ENCODE measurements at regions not wholly inside any gene's neighbourhood (a gene's known extent, or its start where the extent isn't known, plus 50 kb on each side); places are given as distances from the start of the nearest gene placed in this dataset.

DNA sequence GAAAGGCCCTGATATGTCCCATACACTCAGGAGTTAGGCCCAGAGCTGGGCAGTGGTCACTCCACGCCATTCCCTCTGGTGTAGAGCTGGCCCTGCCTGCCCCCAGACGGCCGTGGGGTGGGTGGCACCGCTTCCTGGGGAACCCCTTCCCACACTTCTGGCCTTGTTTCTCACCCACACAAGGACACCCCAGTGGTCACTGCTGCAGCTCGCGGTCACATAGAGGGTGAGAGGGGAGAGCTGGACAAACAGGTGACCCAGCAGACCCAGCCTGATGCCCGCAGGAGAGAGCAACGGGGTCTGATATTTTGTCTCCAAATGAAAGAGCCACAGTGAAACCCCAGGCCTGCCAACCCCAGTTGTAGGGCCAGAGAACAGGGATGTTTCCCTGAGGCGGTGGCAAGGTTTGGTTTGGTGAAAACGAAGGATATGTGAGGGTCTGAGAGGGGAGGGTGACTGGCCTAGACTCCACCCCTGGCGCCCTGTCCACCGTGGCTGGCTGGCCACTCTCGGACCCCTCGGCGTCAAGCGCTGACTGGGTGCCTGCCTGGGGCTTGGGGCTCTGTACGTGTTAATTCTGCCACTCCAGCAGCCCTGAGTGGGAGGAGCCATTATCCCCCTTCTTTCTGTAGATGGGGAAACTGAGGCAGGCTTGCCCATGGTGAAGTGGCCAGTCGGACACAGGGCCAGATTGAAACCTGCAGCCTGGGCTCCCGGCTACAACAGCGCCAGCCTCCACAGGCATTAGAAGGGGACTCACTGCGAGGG is 71.0 kb upstream of the PPARA start (continued):
- TF ChIP-seq MAZ (IDR thresholded peaks at IDR 0.05; ENCODE audit: borderline replicate concordance, low read depth, low read length) = no peak

GRCh38 chr22:46079861-46080821 is 70.2 kb upstream of the PPARA start:
- peak overlapping the region; percentile 79 for H3K4ac ChIP-seq (ENCODE audit: low read depth, low read length)
- H3K4me1 ChIP-seq (ENCODE audit: control insufficient read depth, insufficient read depth, low read length) = peaks cover 49% of the 10 kb centered on the region
- intact Hi-C loops (cut with micrococcal nuclease) = no loop called here
- H4K5ac ChIP-seq (ENCODE audit: low read depth, low read length) = 0 out of 2 replicates have a peak overlapping the region, but pooled peaks have one; percentile 7
- peak overlapping the region; percentile 56 for H2AK5ac ChIP-seq (ENCODE audit: low read depth, low read length)
- peaks cover 16% of the 10 kb centered on the region for H3K9me1 ChIP-seq (ENCODE audit: insufficient read depth, low read length)
- peak overlapping the region; percentile 55; the same call in 1 of the 2 replicates for H3K23ac ChIP-seq (ENCODE audit: low read depth, low read length)
- peak overlapping the region; percentile 41 for H4K91ac ChIP-seq (ENCODE audit: insufficient read depth, low read depth, low read length)
- H4K8ac ChIP-seq (ENCODE audit: low read depth in 2 of 2, low read length in 2 of 2) = peak overlapping the region; percentile 23 to 63; a peak in 3 of 4 replicates
- peak overlapping the region; percentile 39 for H3K27ac ChIP-seq (ENCODE audit: insufficient read depth, low read length)
- no peak overlapping the region for H2BK15ac ChIP-seq (ENCODE audit: low read depth, low read length)
- peak overlapping the region; percentile 68 for H2BK5ac ChIP-seq (ENCODE audit: low read depth, low read length, poor library complexity, severe bottlenecking)
- H2BK20ac ChIP-seq (ENCODE audit: low read depth, low read length) = no peak overlapping the region
- peak overlapping the region; percentile 59 for H2AK9ac ChIP-seq (replicated peaks; ENCODE audit: low read depth, low read length, poor library complexity)
- no peak for DNase-seq
- H3K9ac ChIP-seq (ENCODE audit: low read depth, low read length) = peak overlapping the region; percentile 40
- no peak for TF ChIP-seq ELK1 (IDR thresholded peaks at IDR 0.05; ENCODE audit: borderline replicate concordance, low read depth, low read length)
- no peak for TF ChIP-seq MAFK (IDR thresholded peaks at IDR 0.05; ENCODE audit: low read depth, low read length)
- TF ChIP-seq RCOR1 (IDR thresholded peaks at IDR 0.05; ENCODE audit: insufficient replicate concordance, low read length) = no peak
- no peak for TF ChIP-seq BHLHE40 (IDR thresholded peaks at IDR 0.05; ENCODE audit: low read depth, low read length)
- TF ChIP-seq CHD1 (IDR thresholded peaks at IDR 0.05; ENCODE audit: low read depth, low read length) = no peak
- TF ChIP-seq MAZ (IDR thresholded peaks at IDR 0.05; ENCODE audit: borderline replicate concordance, low read depth, low read length) = no peak
- TF ChIP-seq RFX5 (IDR thresholded peaks at IDR 0.05; ENCODE audit: low read depth, low read length) = no peak
- peak overlapping the region; percentile 69 for H3K14ac ChIP-seq (replicated peaks; ENCODE audit: low read depth, low read length)
- dilution Hi-C loops (cut with HindIII; ENCODE audit: low sequenced_read_pairs, unreplicated experiment) = no loop called here
- H3K4me2 ChIP-seq (ENCODE audit: low read depth, low read length) = peak overlapping the region; percentile 73
- H2AFZ ChIP-seq (replicated peaks; ENCODE audit: low read length, poor library complexity) = peak overlapping the region; percentile 14
- H3K56ac ChIP-seq (ENCODE audit: extremely low read depth, insufficient read depth, low read length) = no peak overlapping the region
- ChIA-PET CTCF (no interaction called here), POLR2A (ENCODE audit: unreplicated experiment) (no interaction called here)
- peaks cover 57% of the 10 kb centered on the region for H4K20me1 ChIP-seq (ENCODE audit: insufficient read depth, low read length)
- no peaks in the 10 kb centered on the region for H3K9me3 ChIP-seq (ENCODE audit: control insufficient read depth, insufficient read depth, low read length)
- peak overlapping the region; percentile 35; the same call in 1 of the 2 replicates for H3K4me3 ChIP-seq (ENCODE audit: insufficient read depth, low read depth, low read length)
- in situ Hi-C loops (cut with MboI; ENCODE audit: low sequenced_read_pairs) = no loop called here
- BruUV-seq (replicated peaks) = no TSS peak
- H3K18ac ChIP-seq (ENCODE audit: low read depth, low read length) = no peak overlapping the region
- WGBS, 2 experiments (ENCODE audit: extremely low coverage in 2 of 2, insufficient read length in 1 of 2) = 72% methylated on average over 26 of the region's 57 CpGs; no CpG with 5 or more reads in 1 of the 2 experiments
- peak; percentile 22; the same call in 1 of the 2 replicates for ATAC-seq (ENCODE audit: low read depth)
- no peak overlapping the region for H2BK120ac ChIP-seq (ENCODE audit: low read depth, low read length)
- H3K27me3 ChIP-seq (ENCODE audit: control insufficient read depth, insufficient read depth, low read length) = no peaks in the 10 kb centered on the region
- peaks cover 31% of the 10 kb centered on the region for H3K36me3 ChIP-seq (ENCODE audit: control insufficient read depth, insufficient read depth, low read length)
- peaks cover 0 to 41% of the 10 kb centered on the region in 2 experiments; a peak in 2 of 4 replicates for H3K79me1 ChIP-seq (ENCODE audit: low read depth in 1 of 2, low read length in 2 of 2)

Measured in IMR-90 (cell line).